Neural crest cell (in vitro differentiated cells): ENCODE measurements at regions not wholly inside any gene's neighbourhood (a gene's known extent, or its start where the extent isn't known, plus 50 kb on each side); places are given as distances from the start of the nearest gene placed in this dataset.

ENCODE experiments used
- DNase-seq: peaks from one replicate; pipeline ENCODE4 v3.0.0; 2021; ENCODE audit warnings: low read depth, mixed read lengths, low spot score
- H3K27ac Mint-ChIP-seq: one replicate; pipeline ENCODE4 v1.8.0; 2021; ENCODE audit warnings: mild to moderate bottlenecking, mixed read lengths; ENCODE audit not compliant: unreplicated experiment
- H3K27me3 Mint-ChIP-seq: 2 replicates; pipeline ENCODE4 v1.8.0; 2021; ENCODE audit warnings: low read depth, mild to moderate bottlenecking, mixed read lengths
- H3K36me3 Mint-ChIP-seq: 2 replicates; pipeline ENCODE4 v1.8.0; 2021; ENCODE audit warnings: low read depth, mild to moderate bottlenecking, mixed read lengths
- H3K4me1 Mint-ChIP-seq: 2 replicates; pipeline ENCODE4 v1.8.0; 2021; ENCODE audit warnings: mixed read lengths
- H3K4me3 Mint-ChIP-seq: one replicate; pipeline ENCODE4 v1.8.0; 2021; ENCODE audit warnings: mild to moderate bottlenecking, mixed read lengths
- H3K9me3 Mint-ChIP-seq: 2 replicates; pipeline ENCODE4 v1.8.0; 2021; ENCODE audit warnings: mixed read lengths
- TF ChIP-seq, protein P1 (sequence below): fragments of 200-600 bp; sonication (generic); conservative IDR thresholded peaks from 2 replicates; pipeline ENCODE4 v1.5.0; 2021; ENCODE audit warnings: antibody characterized with exemption, mild to moderate bottlenecking

DNA sequence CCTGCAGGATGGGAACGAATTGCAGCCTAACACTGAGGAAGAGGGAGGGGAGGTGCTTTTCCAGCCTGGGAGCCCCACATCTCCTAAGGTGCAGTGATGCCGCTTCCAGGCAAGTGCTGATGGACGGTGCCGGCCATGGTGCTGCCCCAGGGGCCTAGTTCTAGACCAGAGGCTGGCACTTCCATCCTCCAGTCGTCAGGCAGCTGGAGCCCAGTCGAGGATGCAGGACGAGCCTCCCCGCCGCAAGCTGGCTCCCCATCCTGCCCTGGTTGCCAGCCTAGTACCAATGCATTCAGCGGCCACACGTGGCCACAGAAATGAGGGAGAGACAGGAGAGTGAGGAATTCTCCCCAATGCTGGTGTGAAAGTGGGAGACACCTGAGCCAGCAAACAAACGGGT, 413.5 kb downstream of the ZNF516 start:
- Mint-ChIP-seq H3K27ac (no peak overlapping the region), H3K4me1 (no peaks in the 10 kb centered on the region), H3K27me3 (no peaks in the 10 kb centered on the region), H3K36me3 (no peaks in the 10 kb centered on the region), H3K9me3 (peaks cover 3% of the 10 kb centered on the region), H3K4me3 (no peak overlapping the region)
- DNase-seq, result no peak
- TF ChIP-seq, protein P1, sequence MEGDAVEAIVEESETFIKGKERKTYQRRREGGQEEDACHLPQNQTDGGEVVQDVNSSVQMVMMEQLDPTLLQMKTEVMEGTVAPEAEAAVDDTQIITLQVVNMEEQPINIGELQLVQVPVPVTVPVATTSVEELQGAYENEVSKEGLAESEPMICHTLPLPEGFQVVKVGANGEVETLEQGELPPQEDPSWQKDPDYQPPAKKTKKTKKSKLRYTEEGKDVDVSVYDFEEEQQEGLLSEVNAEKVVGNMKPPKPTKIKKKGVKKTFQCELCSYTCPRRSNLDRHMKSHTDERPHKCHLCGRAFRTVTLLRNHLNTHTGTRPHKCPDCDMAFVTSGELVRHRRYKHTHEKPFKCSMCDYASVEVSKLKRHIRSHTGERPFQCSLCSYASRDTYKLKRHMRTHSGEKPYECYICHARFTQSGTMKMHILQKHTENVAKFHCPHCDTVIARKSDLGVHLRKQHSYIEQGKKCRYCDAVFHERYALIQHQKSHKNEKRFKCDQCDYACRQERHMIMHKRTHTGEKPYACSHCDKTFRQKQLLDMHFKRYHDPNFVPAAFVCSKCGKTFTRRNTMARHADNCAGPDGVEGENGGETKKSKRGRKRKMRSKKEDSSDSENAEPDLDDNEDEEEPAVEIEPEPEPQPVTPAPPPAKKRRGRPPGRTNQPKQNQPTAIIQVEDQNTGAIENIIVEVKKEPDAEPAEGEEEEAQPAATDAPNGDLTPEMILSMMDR, result no peak

DNA sequence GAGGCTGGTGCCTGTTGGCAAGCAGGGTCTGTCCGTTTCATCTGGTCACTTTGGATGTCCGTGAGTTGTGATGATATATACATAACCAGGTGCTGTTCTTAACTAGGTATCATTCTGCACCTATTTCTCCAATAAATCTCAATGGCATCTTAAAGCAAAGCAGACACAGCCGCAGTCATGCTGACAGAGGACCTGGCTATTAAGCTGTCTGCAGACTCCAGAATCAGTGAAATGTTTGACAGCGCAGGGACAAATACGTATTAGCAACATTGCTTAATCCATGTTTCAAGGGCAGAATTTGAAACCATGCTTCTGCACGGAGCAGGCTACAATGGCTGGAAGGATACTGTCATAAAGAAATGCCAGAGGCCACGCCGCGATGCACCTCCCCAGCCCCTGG, 414.6 kb downstream of the ZNF516 start:
- H3K27me3 Mint-ChIP-seq, result no peaks in the 10 kb centered on the region
- H3K4me3 Mint-ChIP-seq, result no peak overlapping the region
- no peaks in the 10 kb centered on the region for H3K9me3 Mint-ChIP-seq
- H3K4me1 Mint-ChIP-seq, result no peaks in the 10 kb centered on the region
- no peaks in the 10 kb centered on the region for H3K36me3 Mint-ChIP-seq
- TF ChIP-seq, protein P1, result no peak
- no peak for DNase-seq
- H3K27ac Mint-ChIP-seq, result no peak overlapping the region

DNA sequence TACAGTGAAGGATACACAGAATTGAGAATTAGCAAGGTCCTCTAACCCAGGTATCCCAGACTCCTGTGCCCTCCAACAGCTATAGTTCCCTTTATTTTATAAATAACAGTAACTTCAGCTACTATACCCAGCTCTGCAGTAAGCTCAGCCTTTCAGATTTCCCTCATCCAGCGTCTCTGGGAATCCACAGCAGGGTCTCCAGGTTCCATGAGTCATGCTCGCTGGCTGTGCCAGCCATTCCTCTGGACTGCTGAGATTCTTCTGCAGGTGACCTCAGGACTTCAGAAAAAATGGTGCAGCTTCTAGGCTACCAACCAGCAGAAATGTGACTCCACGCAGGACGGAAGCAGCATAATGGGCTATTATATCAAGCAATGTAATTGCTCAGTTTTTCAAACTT, 419.3 kb downstream of the ZNF516 start:
- Mint-ChIP-seq H3K9me3 (peaks cover 8% of the 10 kb centered on the region), H3K27me3 (no peaks in the 10 kb centered on the region), H3K27ac (no peak overlapping the region), H3K4me1 (no peaks in the 10 kb centered on the region), H3K36me3 (peaks cover 3% of the 10 kb centered on the region), H3K4me3 (no peak overlapping the region)
- TF ChIP-seq, protein P1, result no peak
- no peak for DNase-seq

DNA sequence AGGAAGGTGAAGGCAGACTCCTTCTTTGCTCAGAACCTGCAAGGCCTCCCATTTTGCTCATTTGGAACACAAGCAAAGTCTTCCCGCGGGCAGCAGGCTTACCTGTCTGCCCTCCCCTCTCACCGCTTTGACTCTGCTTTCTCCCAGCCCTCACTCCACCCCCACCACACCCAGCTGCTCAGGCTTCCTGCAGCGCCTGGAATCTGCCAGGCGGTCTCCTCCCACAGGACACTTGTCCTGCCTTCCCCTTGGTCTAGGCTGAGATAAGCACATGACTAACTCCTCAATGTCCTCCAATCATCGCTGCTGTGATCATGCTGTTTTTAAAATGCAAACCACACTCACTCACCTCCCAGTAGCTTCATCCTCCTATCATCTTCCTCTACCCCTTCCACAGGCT, 430.0 kb downstream of the ZNF516 start:
- Mint-ChIP-seq H3K4me3 (no peak overlapping the region), H3K27me3 (no peaks in the 10 kb centered on the region), H3K27ac (no peak overlapping the region), H3K9me3 (peaks cover 15% of the 10 kb centered on the region), H3K36me3 (no peaks in the 10 kb centered on the region), H3K4me1 (peaks cover 3% of the 10 kb centered on the region)
- DNase-seq, result no peak
- TF ChIP-seq, protein P1, result no peak

DNA sequence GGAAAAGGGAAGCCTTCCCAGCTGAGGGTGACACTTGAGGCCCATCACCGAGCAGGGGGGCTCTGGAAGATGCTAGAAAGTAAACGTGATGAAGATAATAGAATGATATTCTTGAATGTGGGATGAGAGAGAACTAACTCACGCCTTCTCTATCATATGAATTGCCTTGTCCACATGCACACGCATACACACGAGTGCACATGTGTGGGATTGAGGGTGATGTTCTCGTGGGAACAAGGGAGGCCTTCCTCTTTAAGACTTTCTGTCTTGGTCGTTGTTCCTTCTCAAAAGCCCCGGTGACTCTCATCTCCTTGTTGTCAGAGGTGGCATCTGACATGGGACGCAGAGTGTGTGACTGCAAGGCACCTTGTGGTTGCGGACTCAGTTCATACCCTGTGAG, 436.9 kb downstream of the ZNF516 start:
- Mint-ChIP-seq H3K27ac (no peak overlapping the region), H3K9me3 (peaks cover 4% of the 10 kb centered on the region), H3K4me1 (no peaks in the 10 kb centered on the region), H3K27me3 (no peaks in the 10 kb centered on the region), H3K36me3 (no peaks in the 10 kb centered on the region), H3K4me3 (no peak overlapping the region)
- DNase-seq, result no peak
- TF ChIP-seq, protein P1, result no peak

DNA sequence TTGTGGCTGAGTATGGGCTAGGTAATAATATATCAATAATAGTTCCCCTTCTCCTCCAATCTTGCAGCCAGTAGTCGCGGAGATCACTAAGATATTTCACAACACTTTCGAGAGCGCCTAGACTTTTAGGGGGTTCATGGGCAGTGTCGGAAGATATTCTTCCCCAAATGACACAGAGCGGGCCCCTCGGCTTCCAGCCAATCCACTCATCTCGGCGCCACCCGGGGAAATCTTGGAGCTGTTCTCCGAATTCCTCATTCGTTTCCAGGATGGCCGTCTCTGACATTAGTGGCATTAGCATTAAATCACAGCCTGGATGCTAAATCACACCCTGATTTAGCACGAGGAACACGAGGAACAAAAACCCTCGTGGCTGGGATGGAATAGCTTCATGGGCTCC, 437.7 kb downstream of the ZNF516 start:
- TF ChIP-seq, protein P1, result no peak
- Mint-ChIP-seq H3K27ac (no peak overlapping the region), H3K4me3 (no peak overlapping the region), H3K36me3 (no peaks in the 10 kb centered on the region), H3K9me3 (peaks cover 4% of the 10 kb centered on the region), H3K4me1 (no peaks in the 10 kb centered on the region), H3K27me3 (no peaks in the 10 kb centered on the region)
- DNase-seq, result no peak
